GM12873 (cell line): ENCODE measurements at regions not wholly inside any gene's neighbourhood (a gene's known extent, or its start where the extent isn't known, plus 50 kb on each side); places are given as distances from the start of the nearest gene placed in this dataset.

ENCODE experiments used
- TF ChIP-seq, protein P1 (sequence below): IDR thresholded peaks from 2 replicates; pipeline ENCODE4 v1.5.1; 2012; ENCODE audit warnings: low read depth, mild to moderate bottlenecking, moderate library complexity, low read length, control low read depth; ENCODE audit not compliant: insufficient read depth; ENCODE audit errors: missing control alignments

DNA sequence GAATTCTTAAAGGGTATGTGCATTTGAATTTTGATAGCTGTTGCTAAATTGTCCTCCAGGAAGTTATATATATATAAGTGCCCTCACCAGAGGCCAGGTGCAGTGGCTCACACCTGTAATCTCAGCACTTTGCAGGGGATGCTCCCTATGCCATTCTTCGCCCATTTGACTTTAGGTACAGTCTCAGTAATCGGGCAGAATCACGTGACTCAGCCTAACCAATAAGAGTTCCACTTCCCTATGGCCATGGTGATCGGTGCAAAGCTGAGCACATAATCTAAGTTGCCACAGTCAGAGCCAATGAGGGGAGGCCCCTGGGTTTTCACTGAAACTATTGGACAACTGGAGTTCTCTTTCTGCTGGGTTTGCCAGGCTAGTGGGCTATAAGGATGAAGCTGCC, 274.6 kb upstream of the TBX3 start:
- TF ChIP-seq, protein P1, sequence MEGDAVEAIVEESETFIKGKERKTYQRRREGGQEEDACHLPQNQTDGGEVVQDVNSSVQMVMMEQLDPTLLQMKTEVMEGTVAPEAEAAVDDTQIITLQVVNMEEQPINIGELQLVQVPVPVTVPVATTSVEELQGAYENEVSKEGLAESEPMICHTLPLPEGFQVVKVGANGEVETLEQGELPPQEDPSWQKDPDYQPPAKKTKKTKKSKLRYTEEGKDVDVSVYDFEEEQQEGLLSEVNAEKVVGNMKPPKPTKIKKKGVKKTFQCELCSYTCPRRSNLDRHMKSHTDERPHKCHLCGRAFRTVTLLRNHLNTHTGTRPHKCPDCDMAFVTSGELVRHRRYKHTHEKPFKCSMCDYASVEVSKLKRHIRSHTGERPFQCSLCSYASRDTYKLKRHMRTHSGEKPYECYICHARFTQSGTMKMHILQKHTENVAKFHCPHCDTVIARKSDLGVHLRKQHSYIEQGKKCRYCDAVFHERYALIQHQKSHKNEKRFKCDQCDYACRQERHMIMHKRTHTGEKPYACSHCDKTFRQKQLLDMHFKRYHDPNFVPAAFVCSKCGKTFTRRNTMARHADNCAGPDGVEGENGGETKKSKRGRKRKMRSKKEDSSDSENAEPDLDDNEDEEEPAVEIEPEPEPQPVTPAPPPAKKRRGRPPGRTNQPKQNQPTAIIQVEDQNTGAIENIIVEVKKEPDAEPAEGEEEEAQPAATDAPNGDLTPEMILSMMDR: no peak

DNA sequence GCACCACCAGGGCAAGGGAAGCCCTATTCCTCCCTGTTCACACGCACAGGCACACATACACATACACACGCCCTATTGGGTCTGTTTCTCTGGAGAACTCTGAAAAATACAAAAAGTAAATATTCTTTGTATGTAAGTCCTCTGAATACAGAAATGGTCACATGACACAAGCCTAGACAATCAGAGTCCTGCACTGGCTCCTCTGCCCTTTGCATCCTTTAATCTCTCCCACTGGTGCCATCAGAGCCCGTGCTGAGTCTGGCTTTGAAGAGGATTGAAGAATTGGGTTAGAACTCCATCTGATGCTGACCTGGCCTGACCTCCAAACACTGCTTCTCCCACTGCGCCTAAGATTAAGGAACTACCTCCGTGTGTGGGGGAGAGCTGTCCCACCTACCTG, 273.2 kb upstream of the TBX3 start:
- TF ChIP-seq, protein P1: no peak

DNA sequence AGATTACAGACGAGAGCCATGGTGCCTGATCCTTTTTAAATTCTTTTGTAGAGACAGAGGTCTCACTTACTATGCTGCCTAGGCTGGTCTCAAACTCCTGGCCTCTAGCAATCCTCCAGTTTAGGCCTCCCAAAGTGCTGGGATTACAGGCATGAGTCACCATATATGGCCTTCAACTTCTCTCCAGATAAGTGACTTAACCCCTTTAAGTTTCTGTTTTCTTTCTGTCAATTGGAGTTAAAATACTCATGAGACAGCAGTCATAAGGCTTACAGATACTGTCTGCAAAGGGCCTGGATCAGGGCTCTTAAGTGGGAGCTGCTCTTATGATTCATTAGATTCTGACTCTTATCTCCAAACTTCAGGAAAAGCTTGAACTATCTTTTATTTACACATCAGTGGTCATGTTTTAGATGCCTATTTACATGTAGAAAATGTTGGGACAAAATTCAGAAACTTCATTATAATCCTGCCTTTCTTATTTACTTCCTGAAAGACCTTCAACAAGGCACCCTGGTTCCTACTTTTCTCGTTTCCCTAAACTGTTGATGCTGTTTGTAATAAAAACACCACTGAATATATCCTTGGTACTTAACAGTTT, 271.5 kb upstream of the TBX3 start:
- TF ChIP-seq, protein P1: no peak

DNA sequence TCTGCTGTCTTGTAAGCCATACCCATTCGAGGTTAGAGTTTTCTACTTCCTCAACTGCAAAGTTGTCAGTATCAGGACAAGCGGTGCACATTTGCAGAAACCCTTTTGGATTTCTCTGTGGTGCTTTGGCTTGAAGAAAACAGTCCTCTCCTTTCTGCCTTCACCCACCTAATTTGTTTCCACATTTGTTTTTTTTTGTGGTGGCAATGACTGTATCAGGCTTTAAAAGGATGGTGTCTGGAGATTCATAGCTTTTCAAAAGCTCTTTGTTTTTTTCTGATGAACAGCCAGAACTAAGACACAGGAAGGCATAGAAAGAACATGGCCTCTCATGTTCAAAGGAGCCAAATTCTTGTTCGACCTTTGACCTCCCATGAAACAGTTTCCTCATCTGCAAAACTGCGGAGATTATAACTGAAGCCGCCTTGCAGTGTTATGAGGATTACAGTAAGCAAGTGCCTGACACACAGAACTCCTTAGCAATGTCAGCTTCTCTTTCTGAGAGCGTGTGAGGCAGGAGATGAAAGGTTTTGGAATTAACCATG, 270.6 kb upstream of the TBX3 start:
- TF ChIP-seq, protein P1: no peak

DNA sequence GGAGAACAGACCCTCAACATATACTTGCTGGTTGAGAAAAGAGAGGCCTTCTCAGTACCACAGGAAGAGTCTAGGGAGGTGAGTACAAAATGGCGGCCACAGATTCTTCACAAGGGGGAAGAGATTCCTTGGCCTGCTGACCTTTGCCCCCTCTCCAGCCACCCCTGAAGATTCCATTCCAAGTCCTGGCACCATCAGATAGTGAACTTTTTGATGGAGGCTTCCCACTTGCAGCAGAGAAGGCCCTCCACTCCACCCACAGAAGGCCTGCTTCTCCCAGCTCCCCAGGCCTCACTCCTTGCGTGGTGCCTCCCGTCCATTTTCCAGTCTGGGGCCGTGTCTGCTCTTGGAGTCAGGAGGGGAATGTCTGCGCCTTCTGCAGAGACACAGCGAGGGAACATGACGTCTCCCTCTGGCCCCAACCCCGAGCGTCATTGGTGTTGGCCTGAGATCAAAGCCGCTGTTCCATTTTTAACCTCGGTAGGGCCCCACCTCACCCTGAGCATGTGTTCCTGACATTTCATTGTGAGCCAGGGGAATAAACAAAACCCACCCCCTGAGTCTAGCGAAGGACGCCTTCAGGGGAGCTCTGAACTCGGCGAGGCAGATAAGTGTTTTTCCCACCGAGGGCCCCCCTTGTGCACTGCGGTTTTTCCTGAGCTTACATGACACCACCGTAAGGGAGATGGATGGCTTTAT, 268.7 kb upstream of the TBX3 start:
- TF ChIP-seq, protein P1: no peak

DNA sequence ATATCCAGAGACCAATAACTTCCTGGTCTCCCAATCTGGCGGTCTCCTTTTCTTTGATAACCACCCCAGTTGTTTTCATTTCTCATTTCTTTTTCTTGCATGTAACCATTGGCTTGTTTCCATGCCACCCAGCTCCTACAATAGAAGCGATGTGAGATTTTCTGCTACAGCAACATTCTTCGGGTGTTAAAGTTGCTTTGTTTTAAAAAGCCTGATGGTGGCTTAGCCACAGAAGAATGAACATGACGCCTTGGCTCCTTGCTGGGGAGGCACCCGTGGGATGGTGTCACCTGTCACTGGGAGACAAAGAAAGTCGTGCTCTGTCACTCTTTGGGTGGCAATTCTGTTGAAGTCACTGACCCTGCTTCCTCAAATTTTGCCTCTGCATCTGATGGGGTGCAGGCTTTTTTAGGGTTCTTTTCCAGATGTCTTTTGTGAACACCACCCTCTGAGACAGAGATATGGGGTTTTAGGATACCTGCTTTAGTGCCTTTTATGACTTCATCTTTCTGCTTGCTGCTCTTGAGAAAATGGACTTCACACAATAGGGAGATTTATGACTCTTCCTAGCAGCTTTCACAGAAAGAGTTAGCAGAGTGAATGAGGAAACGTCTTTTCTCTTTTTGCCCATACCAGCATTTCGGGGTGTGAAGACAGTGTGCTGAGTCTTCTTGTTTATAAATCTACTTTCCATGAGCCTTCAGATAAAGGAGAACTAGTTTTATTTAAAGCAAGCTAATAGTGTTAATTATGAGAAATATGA, 265.3 kb upstream of the TBX3 start:
- TF ChIP-seq, protein P1: no peak

DNA sequence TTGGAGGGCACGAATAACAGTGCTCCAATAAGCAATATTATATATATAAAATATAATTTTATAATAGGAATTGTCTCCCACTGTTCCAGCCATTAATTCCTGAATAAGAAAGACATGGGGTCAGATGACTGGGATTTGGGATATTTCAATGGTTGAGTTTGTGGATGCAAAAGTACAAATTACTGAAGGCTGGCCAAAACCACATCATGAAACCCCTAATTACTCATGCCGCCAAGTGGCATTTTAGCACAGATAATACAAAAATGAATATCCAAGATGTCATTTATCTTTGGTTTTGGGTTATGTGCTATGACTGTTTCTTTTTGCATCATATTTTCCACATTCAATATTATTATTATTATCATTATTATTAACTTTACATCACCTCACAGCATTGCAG, 261.4 kb upstream of the TBX3 start:
- TF ChIP-seq, protein P1: no peak
